ENCODE measurements at regions not wholly inside any gene's neighbourhood (a gene's known extent, or its start where the extent isn't known, plus 50 kb on each side); places are given as distances from the start of the nearest gene placed in this dataset.

- TF ChIP-seq POLR2A (IDR thresholded peaks at IDR 0.05; ENCODE audit: low read length) = no peak
- TF ChIP-seq GATA1 (IDR thresholded peaks at IDR 0.05; ENCODE audit: low read depth, low read length) = no peak
These were observed 188.1 kb upstream of the SLC35B3 start for GRCh38 chr6:8623441-8623840.
